GM19467 (cell line): ENCODE measurements at regions not wholly inside any gene's neighbourhood (a gene's known extent, or its start where the extent isn't known, plus 50 kb on each side); places are given as distances from the start of the nearest gene placed in this dataset.

Experiments used
- ATAC-seq: cut with Tn5 transposase; IDR thresholded peaks from one replicate; pipeline ENCODE4 v1.9.1; 2021; ENCODE audit warnings: mild to moderate bottlenecking, moderate library complexity; ENCODE audit not compliant: unreplicated experiment

GRCh38 chr9:116059466-116059865 lies 94.1 kb upstream of the PAPPA start:
- ATAC-seq: no peak

DNA sequence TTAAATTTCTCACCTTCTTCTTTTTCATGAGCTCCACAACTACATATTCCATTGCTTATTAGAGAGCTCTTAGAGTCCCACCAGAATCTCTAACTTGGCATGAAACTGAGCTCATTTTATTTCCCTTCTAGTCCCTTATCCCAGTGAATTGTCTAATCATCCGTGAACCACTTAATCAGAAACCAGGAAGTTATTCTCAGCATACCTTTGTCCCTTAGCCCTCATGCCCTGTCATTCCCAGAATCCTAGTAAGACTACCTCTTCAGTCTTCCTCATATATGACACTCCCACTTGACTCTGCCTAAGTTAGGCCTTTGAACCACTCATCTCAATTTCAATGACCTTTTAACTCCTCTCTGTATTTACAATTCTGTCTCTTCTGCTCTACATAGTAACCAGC lies 93.0 kb upstream of the PAPPA start:
- no peak for ATAC-seq

- no peak for ATAC-seq
Observed at GRCh38 chr9:116061546-116062205, 91.9 kb upstream of the PAPPA start.

GRCh38 chr9:116062206-116062550 lies 91.4 kb upstream of the PAPPA start:
- no peak for ATAC-seq

DNA sequence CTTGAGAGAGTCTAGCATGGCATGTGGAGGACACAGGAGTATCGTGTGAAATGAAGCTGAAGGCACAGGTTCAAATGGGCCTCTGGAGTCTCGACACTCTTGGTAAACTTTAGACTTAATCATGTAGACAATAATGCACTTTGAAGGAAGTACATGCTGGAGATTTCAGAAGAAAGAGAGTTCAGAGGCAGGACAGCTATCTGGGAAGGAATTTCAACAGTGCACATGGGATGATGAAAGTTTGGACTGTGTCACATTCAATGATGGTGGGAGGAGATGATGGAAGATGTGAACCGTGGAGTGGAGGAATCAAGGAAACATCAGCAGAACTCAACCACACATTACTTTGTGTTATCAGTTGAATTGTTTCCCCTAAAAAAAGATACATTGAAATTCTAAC lies 88.6 kb upstream of the PAPPA start:
- no peak for ATAC-seq

- no peak for ATAC-seq
Observed at GRCh38 chr9:116066221-116066620, 87.4 kb upstream of the PAPPA start.

- no peak for ATAC-seq
Observed at GRCh38 chr9:116067566-116067965, 86.0 kb upstream of the PAPPA start.

DNA sequence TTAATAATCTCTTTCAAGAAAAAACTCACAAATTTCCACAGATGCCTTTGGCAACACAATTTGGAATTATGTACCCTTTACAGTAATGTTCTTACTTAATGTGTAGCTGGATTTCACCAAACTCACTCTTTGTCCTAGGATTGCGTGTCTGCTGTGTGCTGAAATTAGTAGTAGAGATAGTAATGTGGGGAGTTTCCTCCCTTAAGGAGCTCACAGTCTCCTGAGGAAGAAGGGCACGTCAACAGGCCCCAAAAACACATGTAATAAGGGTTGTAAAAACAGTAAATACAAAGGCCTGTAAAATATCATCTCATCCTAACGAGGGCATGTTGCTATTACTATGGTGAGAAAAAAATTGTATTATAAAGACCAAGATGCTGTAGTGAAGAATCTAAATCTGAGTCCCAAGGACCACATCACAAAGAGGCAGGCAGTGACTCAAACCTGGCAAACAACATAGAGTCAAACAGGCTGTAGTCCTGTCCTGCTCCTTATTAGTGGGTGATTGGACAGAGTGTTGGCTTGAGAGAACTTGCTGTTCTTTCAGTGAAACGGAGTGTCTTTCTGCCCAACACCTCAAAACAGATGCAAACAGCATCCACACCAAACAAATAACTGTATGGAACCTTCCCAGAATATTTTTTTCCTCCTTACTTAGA lies 83.2 kb upstream of the PAPPA start:
- ATAC-seq: no peak

DNA sequence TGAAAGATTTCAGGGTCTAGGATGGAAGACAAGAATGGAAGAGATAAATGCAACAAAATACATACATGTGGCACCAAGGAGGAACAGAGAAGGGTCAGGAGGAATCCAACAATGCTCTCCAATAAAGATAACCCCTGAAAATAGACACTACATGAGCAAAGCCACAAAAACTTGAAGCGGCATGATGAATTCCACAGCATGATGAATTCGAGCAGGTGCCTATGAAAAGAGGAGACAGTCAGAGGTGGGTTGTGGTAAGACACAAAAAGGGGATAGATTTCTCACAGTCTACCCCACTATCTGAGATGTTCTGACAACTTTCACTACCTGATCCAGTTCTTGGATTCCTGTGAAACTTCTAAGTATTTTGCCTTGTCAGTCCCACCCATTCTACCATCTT lies 81.5 kb upstream of the PAPPA start:
- ATAC-seq: no peak

- no peak for ATAC-seq
Observed at GRCh38 chr9:116073826-116074225, 79.8 kb upstream of the PAPPA start.

- no peak for ATAC-seq
Observed at GRCh38 chr9:116074658-116075057, 78.9 kb upstream of the PAPPA start.

GRCh38 chr9:116075191-116075590 lies 78.4 kb upstream of the PAPPA start:
- no peak for ATAC-seq

GRCh38 chr9:116078640-116079039 lies 75.0 kb upstream of the PAPPA start:
- no peak for ATAC-seq

- no peak for ATAC-seq
Observed at GRCh38 chr9:116080561-116080960, 73.0 kb upstream of the PAPPA start.

DNA sequence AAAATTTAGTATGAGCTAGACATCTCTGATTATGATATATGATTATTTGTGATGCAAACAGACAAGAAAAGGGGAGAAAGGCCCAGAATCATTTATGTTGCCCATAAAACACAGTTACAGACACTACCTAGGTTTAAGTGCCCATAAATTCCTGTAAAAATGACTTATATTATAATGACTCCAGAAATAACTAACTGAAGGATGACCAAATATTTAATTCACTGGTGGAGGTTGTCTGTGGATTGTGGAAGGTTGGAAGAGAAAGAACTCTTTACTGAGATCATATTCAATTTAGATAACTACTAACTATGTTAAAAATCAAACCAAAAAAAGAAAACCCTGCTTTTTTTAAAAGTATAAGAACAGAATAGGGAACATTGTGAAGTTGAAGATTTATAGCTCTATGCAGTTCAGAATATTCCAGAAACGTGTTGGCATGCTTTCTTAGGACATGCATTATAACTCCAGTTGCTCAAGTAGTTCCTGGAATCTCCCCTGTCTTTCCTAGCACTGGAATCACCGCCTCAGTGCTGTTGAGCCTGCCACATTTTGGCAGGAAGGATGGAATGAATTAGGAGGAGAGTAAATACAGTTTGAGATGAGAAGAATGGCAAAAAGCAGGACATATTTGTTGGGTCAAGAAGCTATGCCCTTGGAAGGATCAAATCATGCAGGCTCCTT lies 72.0 kb upstream of the PAPPA start:
- no peak for ATAC-seq

DNA sequence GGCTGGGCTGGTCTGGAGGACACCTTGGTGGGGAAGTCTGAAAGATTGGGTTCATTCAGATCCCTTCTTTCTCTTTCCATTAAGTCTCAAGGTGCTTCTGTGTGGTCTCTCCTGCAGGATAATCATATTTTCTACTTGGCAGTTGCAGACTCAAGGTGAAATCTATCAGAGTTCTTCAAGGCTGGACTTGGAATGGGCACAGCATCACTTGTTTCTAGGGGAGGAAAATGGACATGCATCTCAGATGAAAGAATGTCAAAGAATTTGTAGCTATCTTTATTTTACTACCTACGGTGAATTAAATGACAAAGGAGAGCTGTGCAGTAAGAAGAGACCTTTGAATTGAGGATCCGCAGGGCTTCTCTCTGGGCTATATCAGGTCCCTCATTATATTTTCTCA lies 69.8 kb upstream of the PAPPA start:
- ATAC-seq: no peak

DNA sequence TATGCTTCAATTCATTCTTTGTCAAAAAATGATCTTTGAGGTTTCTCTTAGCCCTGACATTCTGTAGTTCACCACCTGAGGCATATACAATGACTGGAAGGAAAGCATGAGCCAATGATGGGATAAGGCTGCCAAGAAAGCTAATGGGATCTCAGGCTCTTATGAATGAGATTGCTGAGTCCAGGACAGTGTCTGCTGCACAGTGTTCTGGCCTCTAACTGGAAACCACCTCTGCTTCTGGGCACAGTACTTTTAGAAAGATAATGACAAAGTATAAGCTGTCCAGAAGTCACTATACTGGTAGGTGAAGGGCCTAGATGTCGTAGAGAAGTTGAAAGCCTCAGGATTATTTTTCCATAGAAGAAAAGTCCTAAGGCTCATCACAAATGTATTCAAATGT lies 69.1 kb upstream of the PAPPA start:
- ATAC-seq: no peak

DNA sequence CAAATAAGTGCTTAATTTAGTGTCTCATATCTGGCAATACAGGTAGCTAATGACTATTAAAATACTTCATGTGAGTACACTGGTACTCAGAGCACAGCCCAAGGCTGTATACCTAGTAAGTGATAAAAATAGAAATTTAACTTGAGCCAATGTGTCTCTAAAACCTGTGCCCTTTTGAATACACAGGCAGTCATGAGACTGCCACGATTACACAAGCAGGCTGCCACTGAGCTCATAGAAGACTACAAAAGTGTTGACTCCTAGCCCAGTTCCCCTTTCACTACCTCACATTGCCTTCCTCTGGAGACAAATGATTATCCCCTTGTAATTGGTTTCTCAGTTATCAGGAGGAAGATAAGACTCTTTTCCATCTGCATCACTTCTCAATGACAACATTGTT lies 66.3 kb upstream of the PAPPA start:
- no peak for ATAC-seq

DNA sequence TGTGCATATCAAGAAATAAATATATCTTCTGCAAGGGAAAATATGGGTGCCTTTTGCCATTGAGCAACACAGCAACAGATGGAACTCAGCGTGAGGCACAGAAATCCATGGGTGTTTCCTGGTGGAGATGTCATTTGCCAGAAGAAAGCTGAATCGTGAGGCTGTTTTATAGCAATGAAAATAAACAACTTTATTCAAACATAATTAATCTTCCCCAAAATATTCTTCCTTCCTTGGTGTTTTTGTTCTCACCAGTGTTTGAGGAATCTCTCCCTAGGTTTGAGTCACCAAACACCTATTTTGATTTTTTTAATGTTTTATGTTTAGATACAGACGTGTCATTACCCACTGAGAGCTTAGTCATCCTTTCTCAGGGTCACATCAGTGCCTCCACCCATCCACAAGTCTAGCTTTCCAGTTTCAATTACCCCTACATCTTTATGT lies 65.8 kb upstream of the PAPPA start:
- no peak for ATAC-seq

- no peak for ATAC-seq
Observed at GRCh38 chr9:116088396-116088795, 65.2 kb upstream of the PAPPA start.

GRCh38 chr9:116090030-116090770 lies 63.4 kb upstream of the PAPPA start:
- ATAC-seq: no peak

- no peak for ATAC-seq
Observed at GRCh38 chr9:116094846-116095245, 58.7 kb upstream of the PAPPA start.
